Coronary artery (tissue), 2 donors: ENCODE measurements at regions not wholly inside any gene's neighbourhood (a gene's known extent, or its start where the extent isn't known, plus 50 kb on each side); places are given as distances from the start of the nearest gene placed in this dataset.

Experiments used
- DNase-seq: peaks from one replicate; pipeline ENCODE4 v3.0.0-alpha.2; 2017; ENCODE audit warnings: low spot score
- H3K27ac ChIP-seq, 2 donors: fragments of 200-600 bp; sonication (generic); one replicate each; pipeline ENCODE4 v1.5.1; 2016 to 2019
- H3K4me3 ChIP-seq: fragments of 200-600 bp; sonication (generic); 2 replicates; pipeline ENCODE4 v1.5.1; 2016; ENCODE audit warnings: mild to moderate bottlenecking, moderate library complexity
- TF ChIP-seq, protein P1 (sequence below): fragments of 200-600 bp; sonication (generic); IDR thresholded peaks from one replicate; pipeline ENCODE4 v1.5.1; 2019; ENCODE audit warnings: antibody characterized with exemption

DNA sequence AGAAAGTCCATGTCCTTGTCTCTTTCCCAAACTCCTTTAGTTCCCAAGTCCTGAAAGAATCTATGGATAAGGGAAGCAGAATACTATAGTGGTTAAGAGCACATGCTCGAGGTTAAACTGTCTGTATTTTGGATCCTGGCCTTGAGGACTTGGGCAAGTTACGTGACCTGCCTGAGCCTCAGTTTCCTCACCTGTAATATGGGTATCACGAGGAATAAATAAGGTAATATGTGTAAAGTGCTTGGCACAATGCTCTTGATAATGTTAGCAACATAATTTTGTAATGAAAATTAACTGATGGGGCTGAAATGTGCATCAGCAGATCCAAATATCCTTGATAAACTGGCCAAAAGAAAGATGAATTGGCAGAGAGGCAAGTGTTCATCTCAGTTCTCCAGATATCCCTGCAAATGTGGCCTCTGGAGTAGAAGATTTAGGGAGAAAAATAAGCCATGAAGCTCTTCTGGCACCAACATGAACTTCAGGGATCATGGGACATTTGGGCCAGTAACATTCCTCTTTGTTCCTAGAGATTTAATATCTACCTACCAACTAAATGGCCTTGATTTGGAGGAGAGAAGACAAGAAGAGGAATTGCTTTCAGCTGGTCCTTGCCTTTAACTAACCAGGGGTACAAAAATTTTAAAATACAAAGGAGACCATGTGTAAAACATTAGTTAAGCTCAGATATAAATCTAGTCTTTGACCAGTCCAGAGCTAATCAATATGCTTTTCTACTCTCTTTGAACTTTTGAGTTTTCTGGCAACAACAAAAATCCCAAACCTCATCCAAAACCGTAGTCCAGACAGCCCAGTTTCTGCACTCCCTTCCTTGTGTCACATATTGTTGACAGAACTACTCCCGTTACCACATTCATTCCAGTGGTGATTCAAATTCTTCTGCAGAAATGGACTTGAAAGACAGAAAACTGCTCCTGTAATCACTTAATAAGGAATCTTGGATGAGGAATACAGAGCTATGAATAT is 52.7 kb upstream of the EML4 start:
- H3K27ac ChIP-seq: peak overlapping the region in 1 of 2 donors; percentile 21
- DNase-seq: no peak
- TF ChIP-seq, protein P1, sequence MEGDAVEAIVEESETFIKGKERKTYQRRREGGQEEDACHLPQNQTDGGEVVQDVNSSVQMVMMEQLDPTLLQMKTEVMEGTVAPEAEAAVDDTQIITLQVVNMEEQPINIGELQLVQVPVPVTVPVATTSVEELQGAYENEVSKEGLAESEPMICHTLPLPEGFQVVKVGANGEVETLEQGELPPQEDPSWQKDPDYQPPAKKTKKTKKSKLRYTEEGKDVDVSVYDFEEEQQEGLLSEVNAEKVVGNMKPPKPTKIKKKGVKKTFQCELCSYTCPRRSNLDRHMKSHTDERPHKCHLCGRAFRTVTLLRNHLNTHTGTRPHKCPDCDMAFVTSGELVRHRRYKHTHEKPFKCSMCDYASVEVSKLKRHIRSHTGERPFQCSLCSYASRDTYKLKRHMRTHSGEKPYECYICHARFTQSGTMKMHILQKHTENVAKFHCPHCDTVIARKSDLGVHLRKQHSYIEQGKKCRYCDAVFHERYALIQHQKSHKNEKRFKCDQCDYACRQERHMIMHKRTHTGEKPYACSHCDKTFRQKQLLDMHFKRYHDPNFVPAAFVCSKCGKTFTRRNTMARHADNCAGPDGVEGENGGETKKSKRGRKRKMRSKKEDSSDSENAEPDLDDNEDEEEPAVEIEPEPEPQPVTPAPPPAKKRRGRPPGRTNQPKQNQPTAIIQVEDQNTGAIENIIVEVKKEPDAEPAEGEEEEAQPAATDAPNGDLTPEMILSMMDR: no peak
- no peak overlapping the region for H3K4me3 ChIP-seq

DNA sequence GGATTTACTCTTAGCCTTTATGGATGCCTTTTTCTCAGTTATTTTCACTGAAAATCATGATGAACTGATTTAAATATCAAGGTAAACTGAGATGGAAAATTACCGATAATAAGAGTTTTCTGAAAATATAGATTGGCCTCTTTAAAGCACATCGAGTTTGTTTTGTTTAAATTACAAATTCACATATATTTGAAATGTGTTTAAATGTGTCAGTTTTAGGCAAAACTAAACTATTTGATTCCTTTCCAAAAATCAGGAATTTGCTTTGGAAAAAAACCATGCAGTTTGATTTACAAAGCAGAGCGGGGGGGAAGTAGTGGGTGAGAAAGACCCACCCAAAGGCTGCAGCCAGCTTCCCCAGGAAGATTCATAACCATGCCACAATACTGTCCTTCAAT is 52.0 kb upstream of the EML4 start:
- Histone ChIP-seq H3K4me3 (no peak overlapping the region), H3K27ac (peak overlapping the region in 1 of 2 donors; percentile 21)
- TF ChIP-seq, protein P1: no peak
- DNase-seq: no peak

DNA sequence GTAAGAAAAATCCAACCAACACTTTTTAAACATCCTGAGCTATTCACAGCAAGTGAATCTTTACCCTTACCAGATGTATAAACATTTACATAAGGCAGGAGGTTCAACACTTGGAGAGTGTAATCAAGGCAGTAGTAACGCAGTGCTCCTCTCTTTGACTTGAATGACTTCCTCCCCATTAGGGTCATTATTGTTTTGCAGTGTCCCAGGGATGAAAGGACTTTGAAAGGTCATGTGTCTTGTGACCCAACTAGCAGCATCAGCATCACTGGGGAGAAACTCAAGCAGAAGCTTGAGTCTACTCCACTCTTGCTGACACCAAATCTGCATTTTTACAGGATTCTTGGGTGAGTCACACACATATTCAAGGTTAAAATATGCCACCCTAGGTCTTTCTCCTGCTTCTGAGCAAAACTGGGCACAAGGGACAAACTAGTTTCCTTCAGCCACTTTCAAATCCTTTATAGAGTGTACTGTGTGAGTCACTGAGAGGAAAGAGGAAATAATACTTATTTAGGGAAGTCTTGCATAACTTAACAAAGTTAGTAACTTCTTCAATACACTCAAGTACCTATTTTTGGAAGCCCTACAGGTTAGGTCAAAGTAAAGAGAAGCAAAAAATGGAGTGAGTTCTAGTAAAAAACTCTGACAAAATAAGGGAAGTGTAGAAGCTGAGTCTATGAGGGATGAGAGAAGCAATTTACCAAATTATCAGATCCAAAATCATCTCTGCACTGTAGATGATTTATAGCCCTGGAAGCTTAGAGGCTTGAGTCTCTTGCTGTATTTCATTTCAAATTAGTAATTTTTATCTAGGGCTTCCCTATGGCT is 51.0 kb upstream of the EML4 start:
- TF ChIP-seq, protein P1: no peak
- DNase-seq: no peak
- H3K4me3 ChIP-seq: no peak overlapping the region
- peak overlapping the region; percentile 18 to 67 for H3K27ac ChIP-seq

DNA sequence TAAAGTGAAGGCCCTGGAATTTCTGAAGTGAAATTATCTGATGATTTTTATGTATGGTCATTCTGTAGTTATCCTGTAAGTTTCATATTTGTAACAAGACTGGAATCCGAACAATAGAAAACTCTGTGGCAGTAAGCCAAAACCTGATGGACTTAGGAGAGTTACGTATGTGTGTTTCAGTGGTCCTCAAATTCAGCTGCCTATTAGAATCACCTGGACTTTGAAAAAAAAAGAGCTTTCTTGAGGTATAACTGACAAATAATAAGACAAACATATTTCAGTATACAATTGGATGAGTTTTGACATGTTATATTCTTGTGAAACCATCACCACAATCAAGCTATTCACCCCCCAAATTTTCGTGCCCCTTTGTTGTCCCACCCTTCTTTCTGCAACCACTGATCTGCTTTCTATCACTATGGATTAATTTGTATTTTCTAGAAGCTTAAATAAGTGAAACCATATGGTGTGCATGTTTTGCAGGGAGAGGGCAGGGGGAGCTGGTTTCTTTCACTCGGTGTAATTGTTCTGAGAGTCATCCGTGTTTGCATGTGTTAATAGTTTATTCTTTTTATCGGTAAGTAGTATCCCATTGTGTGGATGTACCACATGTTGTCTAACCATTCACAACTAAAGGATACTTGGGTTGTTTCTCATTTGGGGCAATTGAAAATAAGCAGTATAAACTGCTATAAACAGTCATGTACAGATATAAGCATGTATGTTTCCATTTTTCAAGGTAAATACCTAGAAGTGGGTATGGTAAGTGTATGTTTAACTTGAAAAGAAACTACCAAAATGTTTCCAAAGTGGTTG is 50.2 kb upstream of the EML4 start:
- H3K4me3 ChIP-seq: no peak overlapping the region

More for the DNA sequence above, 50.2 kb upstream of the EML4 start:
- no peak for DNase-seq
- TF ChIP-seq, protein P1: no peak
- H3K27ac ChIP-seq: peak overlapping the region in 1 of 2 donors; percentile 67
